Parathyroid adenoma (tissue), 2 donors: ENCODE measurements at regions not wholly inside any gene's neighbourhood (a gene's known extent, or its start where the extent isn't known, plus 50 kb on each side); places are given as distances from the start of the nearest gene placed in this dataset.

ENCODE experiments used
- H2AFZ ChIP-seq: fragments of 300-600 bp; sonication (generic); one replicate; pipeline ENCODE4 v1.7.0; 2017; ENCODE audit warnings: antibody characterized with exemption, mild to moderate bottlenecking
- H3K27ac ChIP-seq: fragments of 300-600 bp; sonication (generic); one replicate; pipeline ENCODE4 v1.7.0; 2017
- H3K27me3 ChIP-seq: fragments of 300-600 bp; sonication (generic); one replicate; pipeline ENCODE4 v1.7.0; 2017; ENCODE audit warnings: low read length; ENCODE audit not compliant: control insufficient read depth, insufficient read depth
- H3K36me3 ChIP-seq: fragments of 300-600 bp; sonication (generic); one replicate; pipeline ENCODE4 v1.7.0; 2017; ENCODE audit warnings: low read length; ENCODE audit not compliant: control insufficient read depth, insufficient read depth
- H3K4me1 ChIP-seq: fragments of 300-600 bp; sonication (generic); one replicate; pipeline ENCODE4 v1.7.0; 2017; ENCODE audit warnings: control low read depth
- H3K4me2 ChIP-seq: fragments of 300-600 bp; sonication (generic); one replicate; pipeline ENCODE4 v1.7.0; 2017; ENCODE audit warnings: low read length
- H3K4me3 ChIP-seq: fragments of 300-600 bp; sonication (generic); one replicate; pipeline ENCODE4 v1.7.0; 2017; ENCODE audit warnings: low read depth, low read length
- H3K79me2 ChIP-seq: fragments of 300-600 bp; sonication (generic); one replicate; pipeline ENCODE4 v1.7.0; 2017; ENCODE audit warnings: control low read depth
- H3K9ac ChIP-seq: fragments of 300-600 bp; sonication (generic); one replicate; pipeline ENCODE4 v1.7.0; 2017; ENCODE audit warnings: mild to moderate bottlenecking
- H3K9me3 ChIP-seq: fragments of 300-600 bp; sonication (generic); one replicate; pipeline ENCODE4 v1.7.0; 2017; ENCODE audit warnings: low read length; ENCODE audit not compliant: control insufficient read depth
- TF ChIP-seq, protein P1 (sequence below): fragments of 300-600 bp; sonication (generic); IDR thresholded peaks from one replicate; pipeline ENCODE4 v1.7.0; 2017; ENCODE audit warnings: antibody characterized with exemption, mild to moderate bottlenecking
- donor health status: primary hyperparathyroidism.

DNA sequence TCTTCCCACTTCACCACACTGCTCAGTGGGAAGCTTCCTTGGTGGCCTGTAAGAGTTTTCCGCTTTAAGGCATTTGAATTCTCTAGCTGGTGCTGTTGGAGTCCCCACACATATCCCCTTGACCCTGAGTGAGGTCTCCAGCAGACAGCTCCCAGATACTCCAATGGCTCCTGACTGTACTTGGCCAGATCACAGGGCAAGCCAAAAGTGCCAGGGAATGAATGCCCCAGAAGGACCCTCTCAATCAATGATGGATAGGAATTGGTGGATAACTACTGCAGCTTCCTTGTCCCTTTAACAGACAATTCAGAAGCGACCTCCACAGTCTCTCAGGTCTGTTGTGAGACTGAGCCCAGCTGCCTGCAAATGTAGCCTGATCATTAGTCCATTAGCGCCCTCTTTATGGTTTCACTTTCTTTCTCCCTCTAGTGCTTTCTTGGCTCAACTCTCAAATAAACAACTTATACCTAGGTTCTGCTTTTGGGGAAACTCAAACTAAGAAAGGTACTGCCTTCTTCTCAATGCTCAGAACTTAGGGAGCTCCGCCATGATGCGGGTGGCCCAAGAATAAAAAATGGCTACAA is 283.0 kb downstream of the TCF7L2 start:
- no peak overlapping the region for H3K9ac ChIP-seq
- no peaks in the 10 kb centered on the region for H3K36me3 ChIP-seq

DNA sequence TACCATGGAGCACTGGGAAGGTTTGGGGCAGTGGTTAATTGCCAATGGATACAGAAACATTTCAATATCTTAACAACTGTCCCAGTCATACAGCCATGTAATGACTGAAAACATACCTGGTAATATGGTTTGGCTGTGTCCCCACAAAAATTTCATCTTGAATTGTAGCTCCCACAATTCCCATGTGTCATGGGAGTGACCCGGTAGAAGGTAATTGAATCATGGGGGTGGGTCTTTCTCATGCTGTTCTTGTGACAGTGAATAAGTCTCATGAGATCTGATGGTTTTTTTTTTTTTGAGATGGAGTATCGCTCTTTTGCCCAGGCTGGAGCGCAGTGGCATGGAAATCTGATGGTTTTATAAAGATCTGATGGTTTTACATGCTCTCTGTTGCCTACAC is 284.4 kb downstream of the TCF7L2 start:
- Histone ChIP-seq H3K4me2 (no peak overlapping the region), H3K9ac (no peak overlapping the region), H3K4me1 (no peaks in the 10 kb centered on the region), H3K9me3 (no peaks in the 10 kb centered on the region), H3K4me3 (no peak overlapping the region), H3K36me3 (no peaks in the 10 kb centered on the region), H3K27ac (no peak overlapping the region), H2AFZ (no peak overlapping the region), H3K79me2 (no peaks in the 10 kb centered on the region), H3K27me3 (no peaks in the 10 kb centered on the region)
- TF ChIP-seq, protein P1, sequence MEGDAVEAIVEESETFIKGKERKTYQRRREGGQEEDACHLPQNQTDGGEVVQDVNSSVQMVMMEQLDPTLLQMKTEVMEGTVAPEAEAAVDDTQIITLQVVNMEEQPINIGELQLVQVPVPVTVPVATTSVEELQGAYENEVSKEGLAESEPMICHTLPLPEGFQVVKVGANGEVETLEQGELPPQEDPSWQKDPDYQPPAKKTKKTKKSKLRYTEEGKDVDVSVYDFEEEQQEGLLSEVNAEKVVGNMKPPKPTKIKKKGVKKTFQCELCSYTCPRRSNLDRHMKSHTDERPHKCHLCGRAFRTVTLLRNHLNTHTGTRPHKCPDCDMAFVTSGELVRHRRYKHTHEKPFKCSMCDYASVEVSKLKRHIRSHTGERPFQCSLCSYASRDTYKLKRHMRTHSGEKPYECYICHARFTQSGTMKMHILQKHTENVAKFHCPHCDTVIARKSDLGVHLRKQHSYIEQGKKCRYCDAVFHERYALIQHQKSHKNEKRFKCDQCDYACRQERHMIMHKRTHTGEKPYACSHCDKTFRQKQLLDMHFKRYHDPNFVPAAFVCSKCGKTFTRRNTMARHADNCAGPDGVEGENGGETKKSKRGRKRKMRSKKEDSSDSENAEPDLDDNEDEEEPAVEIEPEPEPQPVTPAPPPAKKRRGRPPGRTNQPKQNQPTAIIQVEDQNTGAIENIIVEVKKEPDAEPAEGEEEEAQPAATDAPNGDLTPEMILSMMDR, result no peak

More for the DNA sequence above, 283.0 kb downstream of the TCF7L2 start:
- no peaks in the 10 kb centered on the region for H3K9me3 ChIP-seq
- no peaks in the 10 kb centered on the region for H3K79me2 ChIP-seq
- H3K4me1 ChIP-seq, result no peaks in the 10 kb centered on the region
- no peaks in the 10 kb centered on the region for H3K27me3 ChIP-seq
- TF ChIP-seq, protein P1, result no peak
- no peak overlapping the region for H2AFZ ChIP-seq
- no peak overlapping the region for H3K4me3 ChIP-seq
- no peak overlapping the region for H3K27ac ChIP-seq
- no peak overlapping the region for H3K4me2 ChIP-seq

DNA sequence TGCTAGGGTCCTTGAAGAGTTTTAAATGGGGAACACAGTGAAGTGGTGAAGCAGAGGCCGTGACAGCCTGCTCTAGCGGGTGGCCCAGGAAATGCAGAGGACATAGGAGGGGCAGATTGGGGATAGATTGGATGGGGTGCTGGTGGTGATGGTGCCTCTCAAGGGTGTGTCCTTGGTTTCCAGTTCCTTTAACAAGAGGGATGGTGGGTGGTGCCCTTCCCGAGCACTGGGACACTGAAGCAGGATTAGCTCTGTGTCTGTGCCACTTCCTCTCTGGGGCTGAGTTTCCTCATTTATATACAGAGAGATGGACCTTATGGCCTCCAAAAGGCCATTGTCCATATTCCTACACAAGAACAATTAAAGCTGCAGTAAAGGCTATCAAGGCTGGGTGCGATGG is 285.5 kb downstream of the TCF7L2 start:
- no peak overlapping the region for H3K4me3 ChIP-seq
- no peak overlapping the region for H2AFZ ChIP-seq
- H3K79me2 ChIP-seq, result no peaks in the 10 kb centered on the region
- no peak overlapping the region for H3K4me2 ChIP-seq
- H3K4me1 ChIP-seq, result no peaks in the 10 kb centered on the region
- H3K27ac ChIP-seq, result no peak overlapping the region
- TF ChIP-seq, protein P1, result no peak
- H3K27me3 ChIP-seq, result no peaks in the 10 kb centered on the region
- no peak overlapping the region for H3K9ac ChIP-seq
- H3K9me3 ChIP-seq, result no peaks in the 10 kb centered on the region
- H3K36me3 ChIP-seq, result no peaks in the 10 kb centered on the region

DNA sequence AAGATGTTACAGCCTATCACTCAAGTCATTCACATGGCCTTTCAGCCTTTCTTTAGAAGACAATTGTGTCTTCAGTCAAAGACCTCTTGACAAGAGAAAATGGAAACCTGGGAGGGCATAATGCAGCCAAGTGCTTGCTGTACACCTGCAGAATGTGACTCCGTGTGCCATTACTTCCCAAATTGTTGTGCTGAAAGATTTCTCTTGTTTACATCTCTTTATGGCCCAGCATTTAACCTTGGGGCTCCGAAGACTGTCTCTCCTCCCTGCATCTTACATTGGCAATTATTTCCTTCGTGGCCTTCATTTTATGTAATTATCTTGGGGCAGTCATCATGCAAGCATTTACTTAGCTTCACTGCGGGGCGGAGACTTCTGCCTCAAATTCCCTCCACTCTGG is 287.0 kb downstream of the TCF7L2 start:
- Histone ChIP-seq H3K9me3 (no peaks in the 10 kb centered on the region), H3K27ac (no peak overlapping the region), H2AFZ (no peak overlapping the region), H3K9ac (no peak overlapping the region), H3K4me3 (no peak overlapping the region), H3K79me2 (no peaks in the 10 kb centered on the region), H3K36me3 (no peaks in the 10 kb centered on the region), H3K4me1 (no peaks in the 10 kb centered on the region), H3K27me3 (no peaks in the 10 kb centered on the region), H3K4me2 (no peak overlapping the region)
- TF ChIP-seq, protein P1, result no peak

DNA sequence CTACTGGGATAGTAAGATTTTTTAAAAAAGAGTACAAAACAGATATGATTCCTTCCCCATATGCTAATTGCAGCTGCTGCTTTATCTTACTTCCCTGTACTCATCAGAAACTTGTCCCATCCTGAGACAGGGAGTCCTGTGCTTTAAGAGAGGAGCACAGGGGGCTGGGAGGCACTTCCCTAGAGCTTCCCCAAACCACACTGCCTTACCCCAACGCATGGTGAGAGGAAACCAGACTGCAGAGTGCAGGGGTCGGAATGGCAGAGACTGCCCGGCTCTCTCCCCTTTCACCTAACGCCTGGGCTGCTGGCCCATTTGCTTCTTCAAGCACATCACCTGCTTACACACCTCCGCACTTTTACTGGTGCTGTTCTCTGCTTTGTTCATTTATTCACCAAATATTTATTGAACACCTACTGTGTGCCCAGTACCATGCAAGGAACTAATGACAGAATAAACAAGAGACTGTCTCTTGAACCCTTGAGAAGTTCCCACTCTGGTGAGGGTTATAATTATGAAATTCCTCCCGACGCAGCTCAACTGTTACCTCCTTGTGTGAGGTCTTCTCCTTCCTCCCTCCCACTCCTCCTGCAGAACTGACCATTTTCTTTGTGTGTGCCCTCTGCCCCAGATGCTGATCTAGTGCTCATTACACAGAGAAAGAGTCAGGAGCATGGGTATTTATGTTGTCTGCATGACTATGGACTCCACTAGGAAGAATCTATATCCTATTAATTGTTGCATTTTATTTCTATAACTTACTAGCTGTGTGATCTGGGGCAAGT is 289.7 kb downstream of the TCF7L2 start:
- H2AFZ ChIP-seq, result no peak overlapping the region
- H3K27me3 ChIP-seq, result no peaks in the 10 kb centered on the region
- TF ChIP-seq, protein P1, result no peak
- no peaks in the 10 kb centered on the region for H3K9me3 ChIP-seq
- H3K79me2 ChIP-seq, result no peaks in the 10 kb centered on the region
- no peak overlapping the region for H3K27ac ChIP-seq
- no peak overlapping the region for H3K4me3 ChIP-seq
- no peaks in the 10 kb centered on the region for H3K4me1 ChIP-seq
- no peak overlapping the region for H3K4me2 ChIP-seq
- H3K9ac ChIP-seq, result no peak overlapping the region
- no peaks in the 10 kb centered on the region for H3K36me3 ChIP-seq
